ENCODE measurements at regions not wholly inside any gene's neighbourhood (a gene's known extent, or its start where the extent isn't known, plus 50 kb on each side); places are given as distances from the start of the nearest gene placed in this dataset.
"Not testable (repeated sequence)": the region's sequence is repeated elsewhere in the genome, so short reads cannot be mapped to it uniquely, and the experiment has no call there.

DNA sequence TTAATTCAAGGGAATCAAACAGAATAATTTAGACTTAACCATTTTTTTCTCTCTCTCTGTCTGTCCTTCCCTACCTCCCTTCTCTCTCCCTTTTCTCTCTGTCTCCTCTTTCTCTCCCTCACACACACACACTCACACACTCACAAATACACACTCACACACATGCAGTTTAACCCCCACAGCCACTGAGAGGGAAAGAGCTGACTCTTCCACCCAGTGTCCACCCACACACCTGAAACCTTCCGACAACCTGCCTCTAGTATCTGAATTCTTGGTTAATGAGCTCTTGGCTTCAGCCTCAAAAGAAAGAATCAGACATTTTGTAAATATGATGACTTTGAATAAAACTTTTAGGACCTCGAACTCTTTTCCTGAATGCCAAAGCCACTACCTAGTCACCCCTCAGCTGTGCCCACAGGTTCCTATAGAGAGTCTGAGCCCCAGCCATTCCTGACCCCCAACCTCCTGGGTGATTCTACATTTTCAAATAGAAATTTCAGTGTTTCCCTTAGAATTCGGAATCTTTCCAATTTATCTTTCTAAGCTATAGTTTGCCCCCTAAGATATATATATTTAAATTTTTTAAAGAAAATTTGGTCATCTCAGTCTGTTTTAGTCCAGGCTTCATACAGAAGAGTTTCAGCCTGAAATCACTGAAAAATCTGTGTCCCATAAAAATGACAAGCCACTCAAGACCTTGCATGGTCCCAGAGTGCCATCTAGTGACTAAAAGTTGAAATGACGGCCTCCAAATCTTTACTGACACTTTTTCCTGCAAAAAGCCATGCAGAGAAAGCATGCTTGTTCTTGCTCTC is 202.8 kb downstream of the IPMK start:
- TF ChIP-seq, protein P1, sequence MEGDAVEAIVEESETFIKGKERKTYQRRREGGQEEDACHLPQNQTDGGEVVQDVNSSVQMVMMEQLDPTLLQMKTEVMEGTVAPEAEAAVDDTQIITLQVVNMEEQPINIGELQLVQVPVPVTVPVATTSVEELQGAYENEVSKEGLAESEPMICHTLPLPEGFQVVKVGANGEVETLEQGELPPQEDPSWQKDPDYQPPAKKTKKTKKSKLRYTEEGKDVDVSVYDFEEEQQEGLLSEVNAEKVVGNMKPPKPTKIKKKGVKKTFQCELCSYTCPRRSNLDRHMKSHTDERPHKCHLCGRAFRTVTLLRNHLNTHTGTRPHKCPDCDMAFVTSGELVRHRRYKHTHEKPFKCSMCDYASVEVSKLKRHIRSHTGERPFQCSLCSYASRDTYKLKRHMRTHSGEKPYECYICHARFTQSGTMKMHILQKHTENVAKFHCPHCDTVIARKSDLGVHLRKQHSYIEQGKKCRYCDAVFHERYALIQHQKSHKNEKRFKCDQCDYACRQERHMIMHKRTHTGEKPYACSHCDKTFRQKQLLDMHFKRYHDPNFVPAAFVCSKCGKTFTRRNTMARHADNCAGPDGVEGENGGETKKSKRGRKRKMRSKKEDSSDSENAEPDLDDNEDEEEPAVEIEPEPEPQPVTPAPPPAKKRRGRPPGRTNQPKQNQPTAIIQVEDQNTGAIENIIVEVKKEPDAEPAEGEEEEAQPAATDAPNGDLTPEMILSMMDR (IDR thresholded peaks at IDR 0.05; ENCODE audit: low read depth, low read length) = peak; percentile 95
- DNase-seq (ENCODE audit: low read depth, low spot score) = peak; percentile 10
- H3K9me3 ChIP-seq (ENCODE audit: control insufficient read depth, insufficient read depth, low read length) = no peaks in the 10 kb centered on the region
- no peaks in the 10 kb centered on the region for H3K27me3 ChIP-seq (ENCODE audit: control insufficient read depth, insufficient read depth, low read length)
- CTCF ChIA-PET = interaction anchor here (0.6 to 2.8 kb wide), 32 partner anchors 11 to 926 kb away, joined by 3 to 31 read pairs (median 3); no protein-coding TSS in a partner anchor
- H3K4me3 ChIP-seq (ENCODE audit: low read depth, low read length) = no peak overlapping the region
- POLR2A ChIA-PET = no interaction called here
- H3K27ac ChIP-seq (ENCODE audit: low read depth, low read length) = no peak overlapping the region

DNA sequence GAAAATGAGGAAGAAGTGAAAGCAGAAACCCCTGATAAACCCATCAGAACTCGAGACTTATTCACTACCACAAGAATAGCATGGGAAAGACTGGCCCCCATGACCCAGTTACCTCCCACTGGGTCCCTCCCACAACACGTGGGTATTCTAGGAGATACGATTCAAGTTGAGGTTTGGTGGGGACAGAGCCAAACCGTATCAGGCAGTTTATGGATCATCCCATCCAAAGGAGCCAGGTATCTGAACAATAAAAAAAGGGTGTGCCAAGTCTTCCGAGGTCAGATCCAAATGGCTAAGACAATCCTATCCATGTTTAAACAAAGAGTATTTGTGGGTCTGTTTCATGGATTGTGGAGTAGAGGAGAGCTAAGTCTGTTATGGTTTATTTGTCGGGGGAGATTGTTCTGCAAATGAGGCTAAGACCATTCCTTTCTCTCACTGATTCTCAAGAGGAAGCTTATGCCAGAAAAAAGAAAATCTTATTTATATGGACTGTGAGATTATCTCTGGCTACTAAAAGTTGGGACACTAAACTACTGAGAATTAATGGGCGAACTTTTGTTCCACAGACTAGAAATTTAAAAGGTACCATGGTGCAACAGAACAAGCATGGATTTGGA is 203.7 kb downstream of the IPMK start:
- ChIA-PET CTCF (interaction anchor here (0.9 to 2.8 kb wide), 11 partner anchors 10 to 730 kb away, joined by 3 to 31 read pairs (median 3); no protein-coding TSS in a partner anchor), POLR2A (no interaction called here)
- Histone ChIP-seq H3K27me3 (ENCODE audit: control insufficient read depth, insufficient read depth, low read length) (no peaks in the 10 kb centered on the region), H3K4me3 (ENCODE audit: low read depth, low read length) (no peak overlapping the region), H3K9me3 (ENCODE audit: control insufficient read depth, insufficient read depth, low read length) (no peaks in the 10 kb centered on the region), H3K27ac (ENCODE audit: low read depth, low read length) (no peak overlapping the region)
- TF ChIP-seq, protein P1 (IDR thresholded peaks at IDR 0.05; ENCODE audit: low read depth, low read length) = no peak
- DNase-seq (ENCODE audit: low read depth, low spot score) = no peak

DNA sequence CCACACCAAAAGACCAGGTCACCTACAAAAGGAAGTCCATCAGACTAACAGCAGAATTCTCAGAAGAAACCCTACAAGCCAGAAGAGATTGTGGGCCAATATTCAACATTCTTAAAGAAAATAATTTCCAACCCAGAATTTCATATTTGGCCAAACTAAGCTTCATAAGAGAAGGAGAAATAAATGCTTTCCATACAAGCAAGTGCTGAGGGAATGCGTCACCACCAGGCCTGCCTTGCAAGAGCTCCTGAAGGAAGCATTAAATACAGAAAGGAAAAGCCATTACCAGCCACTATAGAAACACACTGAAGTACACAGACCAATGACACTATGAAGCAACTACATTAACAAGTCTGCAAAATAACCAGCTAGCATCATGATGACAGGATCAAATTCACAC is 209.0 kb downstream of the IPMK start:
- H3K27ac ChIP-seq (ENCODE audit: low read depth, low read length); H3K9me3 ChIP-seq (ENCODE audit: control insufficient read depth, insufficient read depth, low read length); H3K27me3 ChIP-seq (ENCODE audit: control insufficient read depth, insufficient read depth, low read length); DNase-seq (ENCODE audit: low read depth, low spot score); POLR2A ChIA-PET; H3K4me3 ChIP-seq (ENCODE audit: low read depth, low read length): not testable (repeated sequence)
- TF ChIP-seq, protein P1 (IDR thresholded peaks at IDR 0.05; ENCODE audit: low read depth, low read length) = peak; percentile 35
- CTCF ChIA-PET = interaction anchor here (0.6 to 1.2 kb wide), 3 partner anchors 40 to 377 kb away, joined by 3 to 4 read pairs (median 3); no protein-coding TSS in a partner anchor

DNA sequence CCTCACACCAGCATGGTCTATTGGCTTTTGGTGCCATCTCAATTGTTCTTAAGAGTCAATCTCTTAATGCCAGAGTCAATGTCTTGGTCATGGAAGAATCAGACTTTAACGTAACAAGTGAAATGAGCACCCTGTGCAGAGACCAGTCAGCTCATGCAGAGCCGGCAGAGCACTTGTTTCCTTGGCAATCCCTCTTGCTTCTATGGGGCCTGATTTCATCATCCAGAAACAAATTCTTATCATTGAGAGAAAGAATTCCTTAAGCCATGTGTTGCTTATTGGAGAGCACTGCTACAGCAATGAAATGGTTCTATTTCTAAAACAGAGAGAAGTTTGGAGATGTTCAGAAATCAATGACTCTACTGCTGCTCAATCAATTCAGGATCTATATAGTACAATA is 212.8 kb downstream of the IPMK start:
- H3K27ac ChIP-seq (ENCODE audit: low read depth, low read length) = no peak overlapping the region
- ChIA-PET POLR2A (no interaction called here), CTCF (interaction anchor here (1.4 kb wide), 1 partner anchor 10 kb away, joined by 3 read pairs; no protein-coding TSS in a partner anchor)
- H3K27me3 ChIP-seq (ENCODE audit: control insufficient read depth, insufficient read depth, low read length) = no peaks in the 10 kb centered on the region
- no peaks in the 10 kb centered on the region for H3K9me3 ChIP-seq (ENCODE audit: control insufficient read depth, insufficient read depth, low read length)
- DNase-seq (ENCODE audit: low read depth, low spot score) = no peak
- no peak overlapping the region for H3K4me3 ChIP-seq (ENCODE audit: low read depth, low read length)
- TF ChIP-seq, protein P1 (IDR thresholded peaks at IDR 0.05; ENCODE audit: low read depth, low read length) = no peak

DNA sequence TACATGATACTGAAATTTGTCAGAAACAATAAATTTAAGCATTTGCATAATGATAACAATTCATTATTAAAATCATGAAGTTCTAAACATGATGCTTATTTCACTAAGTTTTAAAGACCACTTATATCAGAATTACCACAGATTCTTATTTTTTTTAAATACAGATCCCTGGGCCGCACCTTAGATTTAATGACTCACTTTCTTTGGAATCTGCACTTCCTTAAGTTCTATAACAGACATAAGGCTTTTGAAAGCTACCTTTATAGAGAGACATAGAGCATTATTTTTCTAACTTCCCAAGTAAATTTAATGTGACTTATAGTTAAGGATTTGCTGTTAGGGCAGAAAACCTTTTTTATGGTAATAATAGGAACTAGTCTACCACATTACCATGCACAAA is 214.9 kb downstream of the IPMK start:
- ChIA-PET POLR2A (no interaction called here), CTCF (interaction anchor here (1.5 kb wide), 1 partner anchor 12 kb away, joined by 6 read pairs; no protein-coding TSS in a partner anchor)

More for the DNA sequence above, 214.9 kb downstream of the IPMK start:
- Histone ChIP-seq H3K27ac (ENCODE audit: low read depth, low read length) (no peak overlapping the region), H3K27me3 (ENCODE audit: control insufficient read depth, insufficient read depth, low read length) (no peaks in the 10 kb centered on the region), H3K9me3 (ENCODE audit: control insufficient read depth, insufficient read depth, low read length) (no peaks in the 10 kb centered on the region), H3K4me3 (ENCODE audit: low read depth, low read length) (no peak overlapping the region)
- no peak for DNase-seq (ENCODE audit: low read depth, low spot score)
- TF ChIP-seq, protein P1 (IDR thresholded peaks at IDR 0.05; ENCODE audit: low read depth, low read length) = no peak

Measured in AG04450 (cell line).